Astrocyte (in vitro differentiated cells and primary cell): ENCODE measurements at regions not wholly inside any gene's neighbourhood (a gene's known extent, or its start where the extent isn't known, plus 50 kb on each side); places are given as distances from the start of the nearest gene placed in this dataset.

Source experiments
- DNase-seq: peaks from one replicate; pipeline ENCODE4 v3.0.0-alpha.2; 2010; ENCODE audit warnings: low read depth
- FAIRE-seq: peaks from 2 replicates; lab custom pipeline; 2011; peaks lifted over from hg19 to GRCh38; lab: Jason Lieb, UNC
- H2AFZ ChIP-seq: 2 replicates; pipeline ENCODE4 v1.6.0; 2012; ENCODE audit warnings: low read depth, low read length, inconsistent platforms
- H3K27ac ChIP-seq: 2 replicates; pipeline ENCODE4 v1.5.1; 2011; ENCODE audit warnings: low read depth, low read length, inconsistent platforms
- H3K27me3 ChIP-seq: 2 replicates; pipeline ENCODE4 v1.6.0; 2011; ENCODE audit warnings: low read length, inconsistent platforms; ENCODE audit not compliant: insufficient read depth
- H3K36me3 ChIP-seq: 2 replicates; pipeline ENCODE4 v1.5.1; 2011; ENCODE audit warnings: low read length, inconsistent platforms; ENCODE audit not compliant: insufficient read depth
- H3K4me1 ChIP-seq: 2 replicates; pipeline ENCODE4 v1.5.1; 2011; ENCODE audit warnings: low read length, inconsistent platforms; ENCODE audit not compliant: insufficient read depth
- H3K4me2 ChIP-seq: 2 replicates; pipeline ENCODE4 v1.6.0; 2012; ENCODE audit warnings: low read length, inconsistent platforms
- H3K4me3 ChIP-seq: 2 replicates; pipeline ENCODE4 v1.5.1; 2011; ENCODE audit warnings: low read depth, mild to moderate bottlenecking, low read length, inconsistent platforms; ENCODE audit not compliant: insufficient read depth
- H3K79me2 ChIP-seq: 2 replicates; pipeline ENCODE4 v1.6.0; 2012; ENCODE audit warnings: mild to moderate bottlenecking, low read length, inconsistent platforms; ENCODE audit not compliant: insufficient read depth
- H3K9ac ChIP-seq: 2 replicates; pipeline ENCODE4 v1.6.0; 2012; ENCODE audit warnings: mild to moderate bottlenecking, low read length, inconsistent platforms
- H3K9me3 ChIP-seq: 2 replicates; pipeline ENCODE4 v1.5.1; 2012; ENCODE audit warnings: low read depth, mild to moderate bottlenecking, low read length, inconsistent platforms; ENCODE audit not compliant: insufficient read depth
- H4K20me1 ChIP-seq: 2 replicates; pipeline ENCODE4 v1.6.0; 2012; ENCODE audit warnings: low read length, inconsistent platforms; ENCODE audit not compliant: insufficient read depth
- H3K27ac Mint-ChIP-seq: one replicate; pipeline ENCODE4 v1.8.0; 2021; ENCODE audit warnings: mild to moderate bottlenecking, mixed read lengths; ENCODE audit not compliant: unreplicated experiment
- H3K27me3 Mint-ChIP-seq: one replicate; pipeline ENCODE4 v1.8.0; 2021; ENCODE audit warnings: low read depth, mixed read lengths; ENCODE audit not compliant: unreplicated experiment
- H3K36me3 Mint-ChIP-seq: one replicate; pipeline ENCODE4 v1.8.0; 2021; ENCODE audit warnings: low read depth, mixed read lengths; ENCODE audit not compliant: unreplicated experiment
- H3K4me1 Mint-ChIP-seq: one replicate; pipeline ENCODE4 v1.8.0; 2021; ENCODE audit warnings: low read depth, mixed read lengths; ENCODE audit not compliant: unreplicated experiment
- H3K4me3 Mint-ChIP-seq: one replicate; pipeline ENCODE4 v1.8.0; 2021; ENCODE audit warnings: mild to moderate bottlenecking, moderate library complexity, mixed read lengths; ENCODE audit not compliant: unreplicated experiment
- H3K9me3 Mint-ChIP-seq: one replicate; pipeline ENCODE4 v1.8.0; 2021; ENCODE audit warnings: mild to moderate bottlenecking, mixed read lengths; ENCODE audit not compliant: unreplicated experiment
- EZH2 ChIP-seq: IDR thresholded peaks from 2 replicates; pipeline ENCODE4 v1.6.1; 2012; ENCODE audit warnings: mild to moderate bottlenecking, low read length, inconsistent platforms; ENCODE audit not compliant: insufficient read depth
- TF ChIP-seq, protein P1 (sequence below): IDR thresholded peaks from 2 replicates; pipeline ENCODE4 v1.5.1; 2011; ENCODE audit warnings: low read depth, mild to moderate bottlenecking, inconsistent platforms, low read length, moderate library complexity; ENCODE audit not compliant: insufficient read depth

DNA sequence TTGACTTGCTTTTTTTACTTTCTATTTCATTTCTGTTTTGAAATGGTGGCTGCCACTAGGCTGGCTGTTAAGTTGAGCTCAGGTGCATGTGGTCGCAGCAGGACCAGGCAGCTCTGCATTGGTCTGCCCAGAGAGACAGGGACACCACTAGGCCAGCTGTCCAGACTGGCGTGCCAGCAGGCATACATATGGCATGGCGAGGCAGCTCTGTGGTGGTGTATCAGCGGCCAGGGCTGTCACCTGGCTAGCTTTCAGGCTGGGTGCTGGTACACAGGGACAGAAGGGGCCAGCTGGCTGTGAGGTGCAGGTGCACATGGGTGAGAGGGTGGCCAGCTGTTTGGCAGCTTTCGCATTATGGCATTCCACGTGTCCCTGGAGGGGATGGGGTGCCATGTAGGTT lies 654.0 kb upstream of the ACO1 start:
- no peaks in the 10 kb centered on the region for H3K27me3 ChIP-seq
- no peak overlapping the region for H3K4me2 ChIP-seq
- no peak for DNase-seq
- H3K9ac ChIP-seq = no peak overlapping the region
- Mint-ChIP-seq H3K4me1 (peaks cover 3% of the 10 kb centered on the region), H3K36me3 (no peaks in the 10 kb centered on the region), H3K27me3 (no peaks in the 10 kb centered on the region), H3K4me3 (no peak overlapping the region), H3K27ac (no peak overlapping the region), H3K9me3 (no peaks in the 10 kb centered on the region)
- no peaks in the 10 kb centered on the region for H4K20me1 ChIP-seq
- H2AFZ ChIP-seq = no peak overlapping the region
- no peak for FAIRE-seq
- TF ChIP-seq, protein P1, sequence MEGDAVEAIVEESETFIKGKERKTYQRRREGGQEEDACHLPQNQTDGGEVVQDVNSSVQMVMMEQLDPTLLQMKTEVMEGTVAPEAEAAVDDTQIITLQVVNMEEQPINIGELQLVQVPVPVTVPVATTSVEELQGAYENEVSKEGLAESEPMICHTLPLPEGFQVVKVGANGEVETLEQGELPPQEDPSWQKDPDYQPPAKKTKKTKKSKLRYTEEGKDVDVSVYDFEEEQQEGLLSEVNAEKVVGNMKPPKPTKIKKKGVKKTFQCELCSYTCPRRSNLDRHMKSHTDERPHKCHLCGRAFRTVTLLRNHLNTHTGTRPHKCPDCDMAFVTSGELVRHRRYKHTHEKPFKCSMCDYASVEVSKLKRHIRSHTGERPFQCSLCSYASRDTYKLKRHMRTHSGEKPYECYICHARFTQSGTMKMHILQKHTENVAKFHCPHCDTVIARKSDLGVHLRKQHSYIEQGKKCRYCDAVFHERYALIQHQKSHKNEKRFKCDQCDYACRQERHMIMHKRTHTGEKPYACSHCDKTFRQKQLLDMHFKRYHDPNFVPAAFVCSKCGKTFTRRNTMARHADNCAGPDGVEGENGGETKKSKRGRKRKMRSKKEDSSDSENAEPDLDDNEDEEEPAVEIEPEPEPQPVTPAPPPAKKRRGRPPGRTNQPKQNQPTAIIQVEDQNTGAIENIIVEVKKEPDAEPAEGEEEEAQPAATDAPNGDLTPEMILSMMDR = no peak
- no peak for TF ChIP-seq EZH2
- H3K4me1 ChIP-seq = no peaks in the 10 kb centered on the region
- no peaks in the 10 kb centered on the region for H3K36me3 ChIP-seq
- H3K9me3 ChIP-seq = no peaks in the 10 kb centered on the region
- H3K27ac ChIP-seq = no peak overlapping the region
- H3K4me3 ChIP-seq = no peak overlapping the region
- no peaks in the 10 kb centered on the region for H3K79me2 ChIP-seq

DNA sequence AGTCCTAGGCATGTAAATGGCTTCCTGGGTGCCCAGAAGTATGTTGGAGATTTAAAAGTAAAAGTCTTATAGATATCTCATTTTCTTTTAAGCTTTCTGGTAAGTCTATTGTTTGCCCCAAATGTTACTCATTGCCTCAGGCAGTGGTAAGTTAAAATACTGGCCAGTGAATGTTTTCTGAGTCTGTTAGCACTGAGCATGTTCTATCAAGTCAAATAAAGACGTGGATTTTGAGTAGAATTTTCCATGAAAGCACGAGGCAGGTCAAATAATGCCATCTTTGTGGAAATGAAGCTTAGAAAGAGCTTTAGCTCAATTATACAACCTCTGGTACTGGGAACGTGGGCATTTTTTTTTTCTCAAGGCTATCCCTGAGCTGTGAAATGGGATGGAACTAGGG lies 651.3 kb upstream of the ACO1 start:
- H3K36me3 ChIP-seq = no peaks in the 10 kb centered on the region
- no peak overlapping the region for H2AFZ ChIP-seq
- no peak overlapping the region for H3K4me3 Mint-ChIP-seq
- H3K4me3 ChIP-seq = no peak overlapping the region
- H3K27me3 Mint-ChIP-seq = no peaks in the 10 kb centered on the region
- no peak overlapping the region for H3K4me2 ChIP-seq
- H3K27ac ChIP-seq = no peak overlapping the region
- no peak overlapping the region for H3K9ac ChIP-seq
- FAIRE-seq = no peak
- no peaks in the 10 kb centered on the region for H3K9me3 ChIP-seq
- TF ChIP-seq EZH2 = no peak
- TF ChIP-seq, protein P1 = no peak
- no peak for DNase-seq
- no peaks in the 10 kb centered on the region for H3K79me2 ChIP-seq
- peaks cover 3% of the 10 kb centered on the region for H3K4me1 Mint-ChIP-seq
- H3K27me3 ChIP-seq = no peaks in the 10 kb centered on the region
- no peaks in the 10 kb centered on the region for H3K4me1 ChIP-seq
- H3K27ac Mint-ChIP-seq = no peak overlapping the region
- H4K20me1 ChIP-seq = no peaks in the 10 kb centered on the region
- H3K9me3 Mint-ChIP-seq = no peaks in the 10 kb centered on the region
- no peaks in the 10 kb centered on the region for H3K36me3 Mint-ChIP-seq

DNA sequence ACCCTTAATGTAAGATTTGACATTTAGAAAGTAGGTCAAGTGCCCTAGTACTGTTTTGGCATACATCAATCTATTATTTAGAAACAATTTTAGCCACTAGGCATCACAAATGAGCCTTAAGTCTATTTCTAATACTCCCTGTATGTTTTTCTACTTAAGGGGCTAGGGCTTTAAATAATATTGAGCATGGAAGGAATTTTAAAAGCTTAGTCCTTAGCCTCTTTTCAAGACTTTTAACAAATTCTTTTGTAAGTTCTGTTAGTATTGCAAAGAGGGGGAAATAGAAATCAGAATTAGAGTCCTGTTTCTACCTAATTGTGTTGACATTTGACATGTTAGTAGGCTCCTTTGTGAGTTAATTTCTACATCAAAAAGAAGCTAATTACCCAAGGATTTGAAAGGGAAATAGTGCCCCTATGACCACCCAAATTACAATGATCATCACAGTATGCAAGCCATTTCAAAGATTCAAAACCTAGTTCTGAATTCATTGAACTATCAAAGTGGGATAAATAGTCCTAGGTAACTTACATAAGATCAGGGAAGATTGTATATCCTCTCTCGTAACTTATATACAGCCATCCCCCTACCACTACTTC lies 647.8 kb upstream of the ACO1 start:
- Histone ChIP-seq H4K20me1 (no peaks in the 10 kb centered on the region), H3K9me3 (no peaks in the 10 kb centered on the region), H2AFZ (no peak overlapping the region), H3K27me3 (no peaks in the 10 kb centered on the region), H3K9ac (no peak overlapping the region), H3K4me1 (no peaks in the 10 kb centered on the region), H3K4me2 (no peak overlapping the region), H3K27ac (no peak overlapping the region), H3K36me3 (no peaks in the 10 kb centered on the region), H3K79me2 (no peaks in the 10 kb centered on the region), H3K4me3 (no peak overlapping the region)
- H3K36me3 Mint-ChIP-seq = no peaks in the 10 kb centered on the region
- DNase-seq = no peak
- H3K4me3 Mint-ChIP-seq = no peak overlapping the region
- H3K27me3 Mint-ChIP-seq = no peaks in the 10 kb centered on the region
- no peaks in the 10 kb centered on the region for H3K9me3 Mint-ChIP-seq
- FAIRE-seq = no peak
- H3K4me1 Mint-ChIP-seq = peaks cover 3% of the 10 kb centered on the region
- TF ChIP-seq, protein P1 = no peak
- no peak for TF ChIP-seq EZH2
- no peak overlapping the region for H3K27ac Mint-ChIP-seq
